HEK293 (cell line): ENCODE measurements at regions not wholly inside any gene's neighbourhood (a gene's known extent, or its start where the extent isn't known, plus 50 kb on each side); places are given as distances from the start of the nearest gene placed in this dataset.

Experiments
- YY1 ChIP-seq: fragments of 450-650 bp; formaldehyde crosslinking; IDR thresholded peaks from 2 replicates; pipeline ENCODE4 v1.5.1; 2018; ENCODE audit warnings: missing biosample characterization, missing genetic modification characterization
- ZNF510 ChIP-seq: fragments of 450-650 bp; formaldehyde crosslinking; IDR thresholded peaks from 2 replicates; pipeline ENCODE4 v1.5.1; 2018; ENCODE audit warnings: mild to moderate bottlenecking, missing genetic modification characterization, missing biosample characterization; ENCODE audit not compliant: insufficient replicate concordance
- ZNF660 ChIP-seq: fragments of 450-650 bp; IDR thresholded peaks from 2 replicates; pipeline ENCODE4 v1.5.1; 2018; ENCODE audit warnings: missing biosample characterization, mild to moderate bottlenecking, missing genetic modification characterization
- ZNF664 ChIP-seq: fragments of 450-650 bp; formaldehyde crosslinking; IDR thresholded peaks from 2 replicates; pipeline ENCODE4 v1.5.1; 2016; ENCODE audit warnings: missing biosample characterization, missing genetic modification characterization
- TF ChIP-seq, protein P1 (sequence below): fragments of 450-650 bp; formaldehyde crosslinking; IDR thresholded peaks from 2 replicates; pipeline ENCODE4 v1.5.1; 2016; ENCODE audit warnings: missing biosample characterization, missing genetic modification characterization

DNA sequence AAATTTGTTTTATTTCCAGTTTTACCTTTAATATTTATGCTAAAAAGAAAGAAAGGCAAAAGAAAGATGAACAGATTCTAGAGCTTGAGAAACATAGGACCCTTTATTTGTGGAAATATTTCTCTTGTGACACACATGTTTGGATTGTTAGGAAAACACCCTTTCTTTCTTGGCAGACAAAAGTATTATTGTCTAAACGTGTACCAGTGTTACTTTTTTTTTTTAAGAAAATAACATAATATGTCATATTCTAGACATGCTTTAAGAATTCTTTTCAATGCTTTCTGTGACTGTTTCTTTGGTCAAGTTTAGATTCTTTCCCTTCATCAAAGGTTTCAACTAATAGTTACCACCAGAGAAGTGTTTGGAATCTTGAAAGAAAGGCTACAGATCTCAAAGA, 183.4 kb upstream of the CNR1 start:
- no peak for TF ChIP-seq ZNF660 (tag by site-specific recombination)
- TF ChIP-seq, protein P1, sequence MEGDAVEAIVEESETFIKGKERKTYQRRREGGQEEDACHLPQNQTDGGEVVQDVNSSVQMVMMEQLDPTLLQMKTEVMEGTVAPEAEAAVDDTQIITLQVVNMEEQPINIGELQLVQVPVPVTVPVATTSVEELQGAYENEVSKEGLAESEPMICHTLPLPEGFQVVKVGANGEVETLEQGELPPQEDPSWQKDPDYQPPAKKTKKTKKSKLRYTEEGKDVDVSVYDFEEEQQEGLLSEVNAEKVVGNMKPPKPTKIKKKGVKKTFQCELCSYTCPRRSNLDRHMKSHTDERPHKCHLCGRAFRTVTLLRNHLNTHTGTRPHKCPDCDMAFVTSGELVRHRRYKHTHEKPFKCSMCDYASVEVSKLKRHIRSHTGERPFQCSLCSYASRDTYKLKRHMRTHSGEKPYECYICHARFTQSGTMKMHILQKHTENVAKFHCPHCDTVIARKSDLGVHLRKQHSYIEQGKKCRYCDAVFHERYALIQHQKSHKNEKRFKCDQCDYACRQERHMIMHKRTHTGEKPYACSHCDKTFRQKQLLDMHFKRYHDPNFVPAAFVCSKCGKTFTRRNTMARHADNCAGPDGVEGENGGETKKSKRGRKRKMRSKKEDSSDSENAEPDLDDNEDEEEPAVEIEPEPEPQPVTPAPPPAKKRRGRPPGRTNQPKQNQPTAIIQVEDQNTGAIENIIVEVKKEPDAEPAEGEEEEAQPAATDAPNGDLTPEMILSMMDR = no peak
- no peak for TF ChIP-seq YY1 (tag by site-specific recombination)
- no peak for TF ChIP-seq ZNF510 (tag by site-specific recombination)
- TF ChIP-seq ZNF664 (tag by site-specific recombination) = no peak
